ENCODE measurements at regions not wholly inside any gene's neighbourhood (a gene's known extent, or its start where the extent isn't known, plus 50 kb on each side); places are given as distances from the start of the nearest gene placed in this dataset.

GRCh38 chr4:32251126-32251525 lies 1531.0 kb downstream of the PCDH7 start:
- DNase-seq (ENCODE audit: low spot score) = no peak

- no peak for DNase-seq (ENCODE audit: low spot score)
These were observed 1531.8 kb downstream of the PCDH7 start for GRCh38 chr4:32251926-32252325.

GRCh38 chr4:32254216-32254615 lies 1534.0 kb downstream of the PCDH7 start:
- DNase-seq (ENCODE audit: low spot score) = no peak

- DNase-seq (ENCODE audit: low spot score) = no peak
These were observed 1538.8 kb downstream of the PCDH7 start for GRCh38 chr4:32258986-32259385.

GRCh38 chr4:32261196-32261595 lies 1541.0 kb downstream of the PCDH7 start:
- DNase-seq (ENCODE audit: low spot score) = no peak

- DNase-seq (ENCODE audit: low spot score) = no peak
These were observed 1548.7 kb downstream of the PCDH7 start for GRCh38 chr4:32268863-32269262.

- DNase-seq (ENCODE audit: low spot score) = no peak
These were observed 1569.9 kb downstream of the PCDH7 start for GRCh38 chr4:32290102-32290501.

- no peak for DNase-seq (ENCODE audit: low spot score)
These were observed 1598.8 kb downstream of the PCDH7 start for GRCh38 chr4:32318926-32319325.

- no peak for DNase-seq (ENCODE audit: low spot score)
These were observed 1601.3 kb downstream of the PCDH7 start for GRCh38 chr4:32321421-32321820.

- DNase-seq (ENCODE audit: low spot score) = no peak
These were observed 1614.6 kb downstream of the PCDH7 start for GRCh38 chr4:32334759-32335158.

GRCh38 chr4:32337403-32337802 lies 1617.2 kb downstream of the PCDH7 start:
- DNase-seq (ENCODE audit: low spot score) = no peak

- no peak for DNase-seq (ENCODE audit: low spot score)
These were observed 1620.4 kb downstream of the PCDH7 start for GRCh38 chr4:32340591-32340990.

- DNase-seq (ENCODE audit: low spot score) = no peak
These were observed 1621.2 kb downstream of the PCDH7 start for GRCh38 chr4:32341342-32341741.

GRCh38 chr4:32342054-32342453 lies 1621.9 kb downstream of the PCDH7 start:
- no peak for DNase-seq (ENCODE audit: low spot score)

GRCh38 chr4:32349026-32349425 lies 1628.9 kb downstream of the PCDH7 start:
- no peak for DNase-seq (ENCODE audit: low spot score)

- no peak for DNase-seq (ENCODE audit: low spot score)
These were observed 1654.0 kb downstream of the PCDH7 start for GRCh38 chr4:32374206-32374605.

GRCh38 chr4:32393806-32394205 lies 1673.6 kb downstream of the PCDH7 start:
- DNase-seq (ENCODE audit: low spot score) = no peak

GRCh38 chr4:32394255-32394654 lies 1674.1 kb downstream of the PCDH7 start:
- no peak for DNase-seq (ENCODE audit: low spot score)

- no peak for DNase-seq (ENCODE audit: low spot score)
These were observed 1676.4 kb downstream of the PCDH7 start for GRCh38 chr4:32396507-32397070.

GRCh38 chr4:32400870-32401269 lies 1680.7 kb downstream of the PCDH7 start:
- no peak for DNase-seq (ENCODE audit: low spot score)

- no peak for DNase-seq (ENCODE audit: low spot score)
These were observed 1697.0 kb downstream of the PCDH7 start for GRCh38 chr4:32417113-32417704.

GRCh38 chr4:32423267-32423666 lies 1703.1 kb downstream of the PCDH7 start:
- DNase-seq (ENCODE audit: low spot score) = no peak

- DNase-seq (ENCODE audit: low spot score) = no peak
These were observed 1705.1 kb downstream of the PCDH7 start for GRCh38 chr4:32425243-32425642.

- DNase-seq (ENCODE audit: low spot score) = no peak
These were observed 1707.4 kb downstream of the PCDH7 start for GRCh38 chr4:32427566-32427965.

All from mucosa of gallbladder (tissue), 1 donor.